ENCODE measurements at regions not wholly inside any gene's neighbourhood (a gene's known extent, or its start where the extent isn't known, plus 50 kb on each side); places are given as distances from the start of the nearest gene placed in this dataset.

DNA sequence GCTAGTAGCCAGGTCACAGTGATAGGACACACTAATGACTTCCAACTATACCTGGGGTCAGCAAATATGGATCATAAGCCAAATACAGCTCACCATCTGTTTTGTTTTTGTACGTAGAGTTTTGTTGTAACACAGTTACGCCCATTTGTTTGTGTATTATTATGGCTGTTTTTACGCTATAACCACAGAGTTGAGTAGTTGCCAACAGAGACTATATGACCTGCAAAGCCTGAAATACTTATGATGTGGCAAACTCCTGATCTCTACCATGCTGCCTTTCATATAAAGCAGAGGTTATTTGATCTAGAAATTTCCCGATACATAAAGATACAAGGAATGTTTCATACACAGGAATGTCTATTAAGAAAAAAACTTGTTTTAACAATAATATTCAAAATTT, 152.2 kb downstream of the HNMT start (continued):
- TF ChIP-seq, protein P1, sequence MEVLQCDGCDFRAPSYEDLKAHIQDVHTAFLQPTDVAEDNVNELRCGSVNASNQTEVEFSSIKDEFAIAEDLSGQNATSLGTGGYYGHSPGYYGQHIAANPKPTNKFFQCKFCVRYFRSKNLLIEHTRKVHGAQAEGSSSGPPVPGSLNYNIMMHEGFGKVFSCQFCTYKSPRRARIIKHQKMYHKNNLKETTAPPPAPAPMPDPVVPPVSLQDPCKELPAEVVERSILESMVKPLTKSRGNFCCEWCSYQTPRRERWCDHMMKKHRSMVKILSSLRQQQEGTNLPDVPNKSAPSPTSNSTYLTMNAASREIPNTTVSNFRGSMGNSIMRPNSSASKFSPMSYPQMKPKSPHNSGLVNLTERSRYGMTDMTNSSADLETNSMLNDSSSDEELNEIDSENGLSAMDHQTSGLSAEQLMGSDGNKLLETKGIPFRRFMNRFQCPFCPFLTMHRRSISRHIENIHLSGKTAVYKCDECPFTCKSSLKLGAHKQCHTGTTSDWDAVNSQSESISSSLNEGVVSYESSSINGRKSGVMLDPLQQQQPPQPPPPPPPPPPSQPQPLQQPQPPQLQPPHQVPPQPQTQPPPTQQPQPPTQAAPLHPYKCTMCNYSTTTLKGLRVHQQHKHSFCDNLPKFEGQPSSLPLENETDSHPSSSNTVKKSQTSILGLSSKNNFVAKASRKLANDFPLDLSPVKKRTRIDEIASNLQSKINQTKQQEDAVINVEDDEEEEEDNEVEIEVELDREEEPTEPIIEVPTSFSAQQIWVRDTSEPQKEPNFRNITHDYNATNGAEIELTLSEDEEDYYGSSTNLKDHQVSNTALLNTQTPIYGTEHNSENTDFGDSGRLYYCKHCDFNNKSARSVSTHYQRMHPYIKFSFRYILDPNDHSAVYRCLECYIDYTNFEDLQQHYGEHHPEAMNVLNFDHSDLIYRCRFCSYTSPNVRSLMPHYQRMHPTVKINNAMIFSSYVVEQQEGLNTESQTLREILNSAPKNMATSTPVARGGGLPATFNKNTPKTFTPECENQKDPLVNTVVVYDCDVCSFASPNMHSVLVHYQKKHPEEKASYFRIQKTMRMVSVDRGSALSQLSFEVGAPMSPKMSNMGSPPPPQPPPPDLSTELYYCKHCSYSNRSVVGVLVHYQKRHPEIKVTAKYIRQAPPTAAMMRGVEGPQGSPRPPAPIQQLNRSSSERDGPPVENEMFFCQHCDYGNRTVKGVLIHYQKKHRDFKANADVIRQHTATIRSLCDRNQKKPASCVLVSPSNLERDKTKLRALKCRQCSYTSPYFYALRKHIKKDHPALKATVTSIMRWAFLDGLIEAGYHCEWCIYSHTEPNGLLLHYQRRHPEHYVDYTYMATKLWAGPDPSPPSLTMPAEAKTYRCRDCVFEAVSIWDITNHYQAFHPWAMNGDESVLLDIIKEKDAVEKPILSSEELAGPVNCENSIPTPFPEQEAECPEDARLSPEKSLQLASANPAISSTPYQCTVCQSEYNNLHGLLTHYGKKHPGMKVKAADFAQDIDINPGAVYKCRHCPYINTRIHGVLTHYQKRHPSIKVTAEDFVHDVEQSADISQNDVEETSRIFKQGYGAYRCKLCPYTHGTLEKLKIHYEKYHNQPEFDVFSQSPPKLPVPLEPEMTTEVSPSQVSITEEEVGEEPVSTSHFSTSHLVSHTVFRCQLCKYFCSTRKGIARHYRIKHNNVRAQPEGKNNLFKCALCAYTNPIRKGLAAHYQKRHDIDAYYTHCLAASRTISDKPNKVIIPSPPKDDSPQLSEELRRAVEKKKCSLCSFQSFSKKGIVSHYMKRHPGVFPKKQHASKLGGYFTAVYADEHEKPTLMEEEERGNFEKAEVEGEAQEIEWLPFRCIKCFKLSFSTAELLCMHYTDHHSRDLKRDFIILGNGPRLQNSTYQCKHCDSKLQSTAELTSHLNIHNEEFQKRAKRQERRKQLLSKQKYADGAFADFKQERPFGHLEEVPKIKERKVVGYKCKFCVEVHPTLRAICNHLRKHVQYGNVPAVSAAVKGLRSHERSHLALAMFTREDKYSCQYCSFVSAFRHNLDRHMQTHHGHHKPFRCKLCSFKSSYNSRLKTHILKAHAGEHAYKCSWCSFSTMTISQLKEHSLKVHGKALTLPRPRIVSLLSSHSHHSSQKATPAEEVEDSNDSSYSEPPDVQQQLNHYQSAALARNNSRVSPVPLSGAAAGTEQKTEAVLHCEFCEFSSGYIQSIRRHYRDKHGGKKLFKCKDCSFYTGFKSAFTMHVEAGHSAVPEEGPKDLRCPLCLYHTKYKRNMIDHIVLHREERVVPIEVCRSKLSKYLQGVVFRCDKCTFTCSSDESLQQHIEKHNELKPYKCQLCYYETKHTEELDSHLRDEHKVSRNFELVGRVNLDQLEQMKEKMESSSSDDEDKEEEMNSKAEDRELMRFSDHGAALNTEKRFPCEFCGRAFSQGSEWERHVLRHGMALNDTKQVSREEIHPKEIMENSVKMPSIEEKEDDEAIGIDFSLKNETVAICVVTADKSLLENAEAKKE (CRISPR knock-in tag; IDR thresholded peaks at IDR 0.05): no peak

DNA sequence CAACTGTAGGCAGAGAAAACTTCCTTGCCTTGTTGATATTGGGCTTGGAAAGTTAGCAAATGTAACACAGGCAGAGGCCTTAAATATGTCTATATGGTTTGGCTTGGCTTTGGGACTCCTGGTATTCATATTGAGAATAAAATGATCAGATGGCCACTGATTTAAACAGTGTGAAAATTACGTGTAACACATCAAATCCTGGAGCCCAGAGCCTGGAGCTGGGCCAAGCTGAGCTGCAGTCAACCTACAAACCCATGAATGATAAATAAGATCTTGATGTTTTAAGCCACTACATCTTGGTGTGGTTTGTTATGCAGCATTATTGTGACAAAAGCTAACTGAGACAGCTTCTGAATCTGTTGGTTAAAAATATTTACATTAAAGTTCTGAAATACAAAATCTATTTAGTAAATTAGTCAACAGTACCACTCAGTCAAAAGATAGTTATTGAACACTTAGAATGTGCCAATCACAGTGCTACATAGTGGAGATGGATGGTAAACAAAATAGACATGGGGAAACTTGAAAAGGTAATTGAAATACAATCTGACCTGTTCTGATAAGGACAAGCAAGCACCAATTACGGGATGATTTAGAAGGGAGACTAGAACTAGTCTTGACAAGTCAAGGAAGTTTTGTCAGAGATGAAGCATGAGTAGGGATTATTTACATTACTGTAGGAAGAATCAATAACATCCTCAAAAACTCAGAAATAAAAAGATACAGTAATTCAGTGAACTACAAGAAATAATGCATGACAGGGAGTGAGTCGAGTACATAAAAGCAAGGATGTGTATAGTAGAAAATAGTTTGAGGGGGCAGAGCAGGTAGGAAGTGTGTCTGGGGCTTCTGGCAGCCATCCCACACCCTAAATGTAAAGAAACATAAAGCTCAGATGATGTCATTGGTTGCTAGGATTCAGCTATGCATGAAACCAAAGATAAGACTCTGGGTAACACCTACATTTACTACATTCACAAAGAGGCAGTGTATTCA, 157.7 kb downstream of the HNMT start:
- H3K4me1 Mint-ChIP-seq: peaks cover 15% of the 10 kb centered on the region
- Histone ChIP-seq H3K9me2 (ENCODE audit: insufficient read depth) (0 out of 2 replicates have a peak, but pooled peaks cover 3% of the 10 kb centered on the region), H4K20me1 (replicated peaks; ENCODE audit: insufficient read depth) (no peaks in the 10 kb centered on the region), H2AFZ (no peak overlapping the region), H3K36me3 (ENCODE audit: insufficient read depth) (no peaks in the 10 kb centered on the region), H3K27ac (ENCODE audit: low read depth) (no peak overlapping the region), H3F3A (replicated peaks; ENCODE audit: low read depth) (no peaks in the 10 kb centered on the region), H3K4me2 (no peak overlapping the region), H3K79me2 (replicated peaks; ENCODE audit: insufficient read depth) (no peaks in the 10 kb centered on the region), H3K4me3 (no peak overlapping the region), H3K27me3 (ENCODE audit: insufficient read depth) (no peaks in the 10 kb centered on the region), H3K4me1 (ENCODE audit: insufficient read depth) (peaks cover 25% of the 10 kb centered on the region)
- H3K9me3 Mint-ChIP-seq: no peaks in the 10 kb centered on the region
- no peak for DNase-seq (ENCODE audit: low spot score)
- no peak overlapping the region for H3K27ac Mint-ChIP-seq
- H3K27me3 Mint-ChIP-seq (ENCODE audit: insufficient read depth, low read depth, poor library complexity): no peaks in the 10 kb centered on the region
- ATAC-seq: no peak
- H3K4me3 Mint-ChIP-seq: no peak overlapping the region
- no peaks in the 10 kb centered on the region for H3K36me3 Mint-ChIP-seq (ENCODE audit: low read depth)
- TF ChIP-seq EZH2phosphoT487 (IDR thresholded peaks at IDR 0.05; ENCODE audit: unreplicated experiment) (no peak), EZH2 (IDR thresholded peaks at IDR 0.05; ENCODE audit: low read depth, unreplicated experiment) (no peak), REST (IDR thresholded peaks at IDR 0.05; ENCODE audit: unreplicated experiment) (no peak), ZNF114 (CRISPR knock-in tag; IDR thresholded peaks at IDR 0.05) (no peak), ZNF331 (CRISPR knock-in tag; IDR thresholded peaks at IDR 0.05; ENCODE audit: low read depth) (no peak), POLR2AphosphoS5 (IDR thresholded peaks at IDR 0.05; ENCODE audit: low read depth) (no peak), CREB1 (CRISPR knock-in tag; IDR thresholded peaks at IDR 0.05; ENCODE audit: low read depth) (no peak), JUNB (IDR thresholded peaks at IDR 0.05; ENCODE audit: unreplicated experiment) (no peak), STAT1 (IDR thresholded peaks at IDR 0.05; ENCODE audit: unreplicated experiment) (no peak)

All from GM23338 (cell line).